Coronary artery (tissue), 2 donors: ENCODE measurements at regions not wholly inside any gene's neighbourhood (a gene's known extent, or its start where the extent isn't known, plus 50 kb on each side); places are given as distances from the start of the nearest gene placed in this dataset.

ENCODE experiments used
- DNase-seq: peaks from one replicate; pipeline ENCODE4 v3.0.0-alpha.2; 2017; ENCODE audit warnings: low spot score
- H3K27ac ChIP-seq, 2 donors: fragments of 200-600 bp; sonication (generic); one replicate each; pipeline ENCODE4 v1.5.1; 2016 to 2019
- H3K4me3 ChIP-seq: fragments of 200-600 bp; sonication (generic); 2 replicates; pipeline ENCODE4 v1.5.1; 2016; ENCODE audit warnings: mild to moderate bottlenecking, moderate library complexity
- TF ChIP-seq, protein P1 (sequence below): fragments of 200-600 bp; sonication (generic); IDR thresholded peaks from one replicate; pipeline ENCODE4 v1.5.1; 2019; ENCODE audit warnings: antibody characterized with exemption

DNA sequence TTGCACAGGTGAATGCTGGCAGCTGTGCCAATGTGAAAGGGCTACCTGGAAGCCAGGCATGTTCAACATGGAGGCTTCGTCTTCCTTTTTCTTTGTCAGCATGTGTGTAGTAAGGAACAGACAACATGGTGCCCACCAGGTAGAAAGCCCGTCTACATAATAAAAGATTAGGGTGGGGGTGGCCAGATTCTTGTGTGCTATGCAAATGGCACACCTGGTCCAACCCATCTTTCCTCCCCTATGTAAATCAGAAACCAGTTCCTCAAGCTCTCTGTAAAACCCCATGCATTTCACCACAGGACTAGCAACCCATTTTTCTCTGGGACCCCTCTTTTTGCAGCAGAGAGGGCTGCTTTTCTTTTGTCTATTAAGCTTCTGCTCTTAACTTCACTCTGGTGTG is 72.3 kb upstream of the ZP4 start:
- TF ChIP-seq, protein P1, sequence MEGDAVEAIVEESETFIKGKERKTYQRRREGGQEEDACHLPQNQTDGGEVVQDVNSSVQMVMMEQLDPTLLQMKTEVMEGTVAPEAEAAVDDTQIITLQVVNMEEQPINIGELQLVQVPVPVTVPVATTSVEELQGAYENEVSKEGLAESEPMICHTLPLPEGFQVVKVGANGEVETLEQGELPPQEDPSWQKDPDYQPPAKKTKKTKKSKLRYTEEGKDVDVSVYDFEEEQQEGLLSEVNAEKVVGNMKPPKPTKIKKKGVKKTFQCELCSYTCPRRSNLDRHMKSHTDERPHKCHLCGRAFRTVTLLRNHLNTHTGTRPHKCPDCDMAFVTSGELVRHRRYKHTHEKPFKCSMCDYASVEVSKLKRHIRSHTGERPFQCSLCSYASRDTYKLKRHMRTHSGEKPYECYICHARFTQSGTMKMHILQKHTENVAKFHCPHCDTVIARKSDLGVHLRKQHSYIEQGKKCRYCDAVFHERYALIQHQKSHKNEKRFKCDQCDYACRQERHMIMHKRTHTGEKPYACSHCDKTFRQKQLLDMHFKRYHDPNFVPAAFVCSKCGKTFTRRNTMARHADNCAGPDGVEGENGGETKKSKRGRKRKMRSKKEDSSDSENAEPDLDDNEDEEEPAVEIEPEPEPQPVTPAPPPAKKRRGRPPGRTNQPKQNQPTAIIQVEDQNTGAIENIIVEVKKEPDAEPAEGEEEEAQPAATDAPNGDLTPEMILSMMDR, result no peak
- no peak for DNase-seq
- Histone ChIP-seq H3K4me3 (no peak overlapping the region), H3K27ac (no peak overlapping the region)

DNA sequence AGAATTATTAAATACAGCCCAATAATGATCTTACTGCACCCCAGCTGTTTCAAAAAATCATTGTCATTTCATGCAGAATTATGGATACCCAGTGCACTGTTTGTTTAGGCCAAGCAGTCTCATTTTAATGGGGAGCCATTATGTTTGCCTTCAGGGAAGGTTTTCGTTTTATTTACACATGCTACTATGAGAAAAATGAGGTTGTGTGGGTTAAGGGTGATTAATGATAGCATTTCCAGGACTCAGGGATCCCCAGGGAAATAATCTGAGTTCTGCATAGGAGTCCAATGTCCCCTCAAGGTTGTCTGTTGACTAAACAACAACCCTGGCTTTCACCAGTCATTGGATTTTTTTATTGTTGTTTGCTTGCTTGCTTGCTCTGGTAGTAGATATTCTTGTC is 71.0 kb upstream of the ZP4 start:
- DNase-seq, result no peak
- TF ChIP-seq, protein P1, result no peak
- Histone ChIP-seq H3K4me3 (no peak overlapping the region), H3K27ac (no peak overlapping the region)

DNA sequence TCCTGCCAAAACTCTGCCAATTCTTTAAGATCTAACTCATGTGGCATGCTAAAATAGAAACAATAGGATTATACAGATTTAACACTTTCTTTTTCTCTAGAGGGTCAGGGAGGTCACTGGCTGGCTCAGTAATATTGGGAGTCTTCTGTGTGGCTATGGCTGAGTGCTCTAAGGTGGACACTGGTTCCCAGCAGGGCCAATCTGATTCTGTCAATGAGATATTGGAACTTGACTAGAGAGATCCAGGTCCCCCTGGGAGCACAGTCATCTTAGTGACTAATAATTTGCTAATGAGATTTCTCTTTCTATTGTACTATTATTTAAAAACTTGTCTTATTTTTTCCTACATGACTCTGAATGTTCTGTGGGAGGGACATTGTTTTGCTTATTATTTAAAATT is 69.1 kb upstream of the ZP4 start:
- no peak for DNase-seq
- no peak overlapping the region for H3K4me3 ChIP-seq
- TF ChIP-seq, protein P1, result no peak
- H3K27ac ChIP-seq, result no peak overlapping the region

DNA sequence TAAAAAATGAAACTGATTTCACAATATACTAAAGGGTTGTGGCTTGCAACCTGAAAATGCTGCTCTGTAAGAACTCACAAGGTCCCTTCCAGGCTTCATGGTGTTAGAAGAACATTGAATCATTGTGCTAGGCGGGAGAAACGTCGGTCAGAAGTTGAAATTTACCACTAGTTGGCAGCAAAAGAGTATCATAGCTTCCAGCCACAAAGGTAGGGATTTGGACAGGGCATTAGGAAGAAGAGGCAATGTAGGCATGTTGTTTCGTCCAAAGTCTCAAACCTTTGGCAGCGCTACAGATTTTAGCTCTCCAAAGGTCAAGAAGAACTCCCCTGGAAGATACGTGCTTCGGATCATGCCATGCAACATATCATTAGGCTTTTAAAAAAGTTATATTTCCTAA is 62.5 kb upstream of the ZP4 start:
- no peak overlapping the region for H3K27ac ChIP-seq
- no peak overlapping the region for H3K4me3 ChIP-seq
- TF ChIP-seq, protein P1, result no peak
- DNase-seq, result no peak
